HG02981 (cell line): ENCODE measurements at regions not wholly inside any gene's neighbourhood (a gene's known extent, or its start where the extent isn't known, plus 50 kb on each side); places are given as distances from the start of the nearest gene placed in this dataset.

Source experiments
- ATAC-seq: cut with Tn5 transposase; IDR thresholded peaks from one replicate; pipeline ENCODE4 v1.9.1; 2021; ENCODE audit warnings: mild to moderate bottlenecking, moderate library complexity; ENCODE audit not compliant: unreplicated experiment

DNA sequence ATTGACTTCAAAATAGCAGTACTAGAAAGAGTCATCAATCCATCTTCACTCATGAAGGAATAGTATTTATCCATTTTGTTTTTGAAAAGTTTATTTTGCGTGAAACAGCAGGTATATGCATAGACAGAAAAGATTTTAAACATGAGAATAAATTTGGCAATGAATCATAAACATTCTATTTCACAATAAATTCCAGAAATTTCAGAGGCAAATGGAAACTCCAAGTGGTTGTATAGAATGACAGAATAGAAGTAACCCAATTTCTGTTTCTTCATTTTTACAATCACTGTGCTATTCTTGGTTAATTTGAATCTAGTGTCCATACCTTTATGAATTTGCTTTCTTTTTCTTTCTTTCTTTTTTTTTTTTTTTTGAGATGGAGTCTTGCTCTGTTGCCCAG is 173.0 kb upstream of the ECI2 start:
- no peak for ATAC-seq

DNA sequence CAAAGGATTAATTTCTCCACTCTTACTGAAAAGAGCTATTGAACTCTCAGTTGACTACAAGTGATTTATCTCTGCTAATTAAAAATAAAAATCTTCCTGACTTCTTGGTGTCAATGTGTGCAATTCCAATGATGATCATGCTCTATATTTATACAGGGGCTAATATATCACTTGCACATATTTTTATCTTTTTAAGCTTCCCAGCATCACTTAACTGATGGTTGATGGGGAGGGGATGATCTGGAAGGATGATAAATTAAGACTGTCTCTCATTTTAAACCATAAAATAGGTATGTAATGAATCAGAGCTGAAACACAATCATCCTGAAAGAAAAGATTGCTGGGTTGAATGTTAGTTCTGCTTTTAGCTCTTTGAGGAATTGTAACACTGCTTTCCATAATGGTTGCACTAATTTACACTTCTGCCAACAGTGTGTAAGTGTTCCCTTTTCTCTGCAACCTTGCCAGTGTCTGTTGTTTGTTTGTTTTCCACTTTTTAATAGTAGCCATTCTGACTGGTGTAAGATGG is 169.6 kb upstream of the ECI2 start:
- no peak for ATAC-seq

DNA sequence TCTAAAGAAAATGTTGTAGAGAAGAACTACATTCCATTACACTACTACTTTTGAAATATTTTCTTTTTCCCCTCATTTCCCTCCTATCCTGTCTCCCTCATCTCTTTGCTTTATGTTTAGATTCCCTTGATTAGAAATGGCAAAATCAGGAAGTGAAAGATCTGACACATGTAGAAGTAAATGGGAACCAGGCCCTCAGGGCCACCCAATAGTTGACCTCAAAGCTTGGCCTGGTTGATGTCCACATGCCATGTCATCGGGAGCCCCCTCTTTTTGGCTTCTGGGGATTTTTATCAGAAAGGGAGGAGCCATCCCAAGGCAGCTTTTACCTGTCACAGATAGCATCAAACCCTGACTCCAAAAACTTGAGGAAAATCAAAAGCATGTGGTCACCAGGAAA is 168.3 kb upstream of the ECI2 start:
- ATAC-seq = no peak

DNA sequence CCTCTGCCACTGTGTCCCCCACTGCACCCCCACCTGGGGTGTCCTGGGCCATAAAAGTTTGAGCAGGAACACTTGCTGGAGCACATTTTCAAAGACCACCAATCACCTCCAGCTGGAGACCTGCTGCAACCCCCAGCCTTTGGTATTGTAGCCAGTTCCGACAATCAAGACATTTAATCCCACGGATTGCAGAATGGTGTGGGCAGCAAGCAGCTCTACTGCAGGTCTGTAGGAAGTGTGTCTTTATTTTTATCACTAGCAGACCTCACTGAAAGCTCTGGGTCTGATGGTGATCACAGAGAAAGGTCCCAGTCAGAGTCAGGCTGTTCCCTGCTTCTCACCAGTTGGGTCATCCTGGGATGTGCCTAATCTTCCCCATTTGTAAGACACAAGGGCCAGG is 167.1 kb upstream of the ECI2 start:
- no peak for ATAC-seq

DNA sequence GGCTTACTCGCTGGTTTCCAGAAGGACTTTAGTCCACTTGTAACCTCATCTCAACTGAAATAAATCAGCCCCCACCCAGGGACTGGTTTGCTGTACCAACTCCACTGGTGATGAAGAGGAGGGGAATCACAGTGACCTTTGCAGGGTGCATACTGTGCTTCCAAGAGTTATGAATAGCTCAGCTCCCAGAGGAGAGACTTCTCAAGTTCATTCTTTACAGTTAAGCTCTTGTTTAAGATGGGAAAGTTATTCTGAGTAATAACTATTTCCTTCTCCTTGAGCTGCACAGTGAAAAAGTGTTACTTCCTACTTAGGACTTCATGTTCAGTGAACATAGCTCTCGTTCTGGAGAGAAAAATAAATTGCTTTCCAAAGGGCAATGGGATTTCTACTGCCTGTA is 166.5 kb upstream of the ECI2 start:
- ATAC-seq = no peak

DNA sequence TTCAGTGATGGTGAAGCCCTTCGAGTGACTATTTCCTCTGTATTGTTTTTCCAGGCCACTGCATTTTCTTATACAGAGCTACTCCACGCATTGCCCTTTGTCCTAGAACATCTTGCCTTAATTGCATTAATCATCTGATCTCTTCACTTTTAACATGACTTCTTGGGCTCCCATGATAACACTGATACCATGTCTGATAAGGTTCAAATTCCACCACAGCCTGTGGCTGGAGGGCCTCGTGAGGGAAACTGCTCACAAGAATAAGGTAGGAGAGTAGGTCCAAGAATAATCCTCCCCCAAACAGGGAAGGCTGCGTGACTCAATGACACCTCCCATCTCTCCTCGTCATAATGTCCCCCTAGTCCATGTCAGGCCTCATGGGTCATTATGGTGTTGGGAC is 165.5 kb upstream of the ECI2 start:
- no peak for ATAC-seq

DNA sequence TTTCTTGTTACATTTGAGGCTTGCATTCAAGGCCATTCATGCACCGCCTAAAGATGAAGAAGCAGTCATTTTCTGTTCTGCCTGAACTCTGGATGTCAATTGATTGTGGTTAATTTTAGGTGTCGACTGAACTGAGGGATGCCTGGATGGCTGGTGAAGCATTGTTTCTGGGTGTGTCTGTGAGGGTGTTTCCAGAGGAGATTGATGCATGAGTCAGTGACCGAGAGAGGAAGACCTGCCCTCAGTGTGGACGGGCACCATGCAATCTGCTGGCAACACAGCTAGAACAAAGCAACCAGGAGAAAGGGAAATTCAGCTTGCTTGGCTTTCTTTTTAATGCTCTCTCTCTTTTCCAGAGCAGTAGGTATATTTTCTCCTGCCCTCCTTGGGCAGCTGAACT is 164.1 kb upstream of the ECI2 start:
- no peak for ATAC-seq

DNA sequence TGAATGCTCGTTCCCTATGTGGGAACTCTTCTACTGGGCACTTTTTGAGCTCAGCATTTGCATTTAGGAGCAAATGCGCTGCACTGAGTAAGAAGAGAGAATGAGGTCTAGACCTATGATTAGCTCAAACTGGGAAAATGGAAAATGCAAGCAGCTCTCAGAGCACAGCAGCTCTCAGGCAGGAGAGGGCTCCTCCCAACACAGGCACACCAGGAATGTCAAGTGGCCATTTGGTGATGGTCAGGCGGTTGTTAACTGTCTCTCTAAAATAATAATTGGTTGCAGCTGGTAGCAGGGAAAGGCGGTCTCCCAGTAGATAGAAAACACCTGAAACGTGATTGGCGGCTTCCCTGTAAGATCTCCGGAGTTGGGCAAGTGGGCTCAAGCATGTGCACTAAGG is 162.0 kb upstream of the ECI2 start:
- ATAC-seq = no peak

DNA sequence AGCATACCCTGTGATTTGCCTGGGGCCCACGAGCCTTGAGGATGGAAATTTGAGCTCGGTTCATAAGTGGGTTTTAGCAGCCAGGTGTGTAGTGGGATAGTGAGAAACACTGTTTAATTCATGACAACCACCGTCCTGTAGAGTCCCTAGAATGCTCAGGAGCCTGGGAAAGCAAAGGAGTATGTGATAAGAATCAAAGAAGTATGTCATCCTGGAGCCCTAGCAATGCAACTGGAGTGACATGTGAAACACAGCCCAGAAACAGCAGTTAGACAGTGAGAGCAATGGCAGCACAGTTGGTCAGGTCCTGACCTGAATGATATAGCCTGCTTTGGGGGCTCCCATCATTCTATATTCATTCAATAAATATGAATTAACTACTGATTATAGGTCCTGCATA is 161.2 kb upstream of the ECI2 start:
- ATAC-seq = no peak

DNA sequence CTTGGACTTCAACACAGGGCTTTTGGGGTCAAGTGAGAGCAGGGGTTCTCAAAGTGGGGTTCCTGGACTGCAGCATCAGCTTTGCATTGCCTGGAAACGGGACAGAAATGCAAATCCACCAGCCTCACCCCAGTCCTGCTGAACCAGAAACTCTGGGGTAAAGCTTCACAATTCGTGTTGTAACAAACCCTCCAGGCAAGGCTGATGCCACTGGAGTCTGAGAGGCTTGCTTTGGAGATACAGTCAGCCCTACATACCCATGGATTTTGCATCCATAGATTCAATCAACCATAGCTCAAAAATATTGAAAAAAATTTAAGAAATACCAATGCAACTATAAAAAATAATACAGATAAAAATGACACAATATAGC is 160.4 kb upstream of the ECI2 start:
- ATAC-seq = no peak

DNA sequence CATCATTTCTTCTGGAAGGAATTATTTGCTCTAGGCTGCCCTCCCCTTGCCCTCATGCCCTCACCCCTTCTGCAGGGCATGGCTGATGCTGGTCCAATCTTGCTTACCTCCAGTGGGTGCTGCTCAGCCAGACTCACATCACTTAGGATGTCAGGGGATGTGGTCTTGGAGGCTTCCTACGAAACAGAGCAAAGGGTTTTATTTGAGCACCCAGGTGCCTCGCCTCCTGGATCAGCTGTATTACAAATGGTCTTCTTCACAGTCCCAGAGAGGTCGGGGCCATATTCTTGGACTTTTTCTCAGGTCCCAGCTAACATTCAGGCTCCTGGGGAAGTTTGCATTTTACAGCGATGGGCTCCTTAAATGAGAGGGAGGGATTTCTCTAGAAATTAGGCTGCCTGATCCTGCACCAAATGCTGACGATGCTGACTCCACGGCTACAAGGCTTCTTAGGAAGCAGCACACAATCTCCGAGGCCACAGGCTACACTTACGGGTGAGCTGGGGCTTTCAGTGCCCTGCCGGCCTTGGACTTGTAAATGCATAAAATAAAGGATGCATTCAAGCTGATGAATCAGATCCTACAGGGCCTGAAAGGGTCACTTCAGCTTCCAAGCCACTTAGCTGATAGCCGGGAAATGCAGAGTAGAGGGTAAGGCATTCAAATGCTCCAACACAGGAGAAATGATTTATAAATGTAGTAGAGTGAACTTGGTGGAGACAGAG is 159.8 kb upstream of the ECI2 start:
- no peak for ATAC-seq

DNA sequence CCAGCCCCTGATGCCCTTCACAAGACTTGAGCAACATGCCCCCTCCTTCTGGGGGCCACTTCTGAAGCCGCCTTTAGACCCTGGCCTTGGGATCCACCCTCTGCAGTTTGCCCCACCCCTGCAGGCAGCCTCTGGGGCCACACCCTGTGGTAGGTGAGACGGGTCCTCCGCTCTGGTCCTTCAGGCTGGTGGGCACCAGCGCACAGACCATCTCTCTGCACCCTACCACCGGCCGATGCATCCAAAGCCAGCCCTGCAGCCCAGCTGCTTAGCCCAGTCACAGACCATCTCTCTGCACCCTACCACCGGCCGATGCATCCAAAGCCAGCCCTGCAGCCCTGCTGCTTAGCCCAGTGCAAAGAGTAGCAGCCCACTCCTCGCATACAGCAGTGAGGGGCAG is 159.3 kb upstream of the ECI2 start:
- no peak for ATAC-seq

DNA sequence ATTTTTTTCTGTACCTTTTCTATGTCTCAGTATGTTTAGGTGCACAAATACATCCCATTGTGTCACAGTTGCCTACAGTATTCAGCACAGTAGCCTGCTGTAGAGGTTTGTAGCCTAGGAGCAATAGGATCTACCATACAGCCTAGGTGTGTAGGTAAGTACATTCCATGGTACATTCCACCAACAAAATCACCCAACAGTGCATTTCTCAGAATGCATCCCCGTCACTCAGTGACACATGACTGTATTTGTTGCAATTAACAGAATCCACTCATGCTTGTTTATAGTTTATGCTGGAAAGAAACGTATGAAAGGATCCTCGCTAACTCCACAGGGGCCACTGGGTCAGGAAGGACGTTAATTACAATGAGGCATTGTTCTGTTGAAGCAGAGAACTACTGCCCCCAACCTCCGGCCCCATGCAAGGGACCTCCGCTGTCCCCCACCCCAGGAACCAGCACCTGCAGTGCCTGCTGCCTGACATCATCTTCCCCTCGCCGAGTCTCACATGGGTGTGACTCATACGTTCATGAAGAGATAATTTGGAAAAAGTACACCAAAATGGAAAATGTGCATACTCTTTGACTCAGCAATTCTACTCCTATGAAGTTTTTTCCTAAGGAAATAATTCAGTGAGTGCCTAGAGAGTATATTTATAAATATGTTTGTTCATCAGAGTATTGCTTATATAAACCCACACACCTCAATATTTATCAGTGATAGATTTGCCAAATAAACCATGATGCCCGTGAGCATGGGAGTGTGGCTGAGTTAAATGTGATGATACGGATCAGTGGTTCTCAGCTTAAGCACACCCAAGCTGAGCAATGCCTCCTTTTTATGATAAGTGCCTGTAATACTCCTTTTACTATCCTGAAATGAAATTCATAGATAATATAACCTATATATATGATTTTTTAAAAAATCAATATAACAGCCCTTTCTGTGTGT is 156.4 kb upstream of the ECI2 start:
- ATAC-seq = no peak

DNA sequence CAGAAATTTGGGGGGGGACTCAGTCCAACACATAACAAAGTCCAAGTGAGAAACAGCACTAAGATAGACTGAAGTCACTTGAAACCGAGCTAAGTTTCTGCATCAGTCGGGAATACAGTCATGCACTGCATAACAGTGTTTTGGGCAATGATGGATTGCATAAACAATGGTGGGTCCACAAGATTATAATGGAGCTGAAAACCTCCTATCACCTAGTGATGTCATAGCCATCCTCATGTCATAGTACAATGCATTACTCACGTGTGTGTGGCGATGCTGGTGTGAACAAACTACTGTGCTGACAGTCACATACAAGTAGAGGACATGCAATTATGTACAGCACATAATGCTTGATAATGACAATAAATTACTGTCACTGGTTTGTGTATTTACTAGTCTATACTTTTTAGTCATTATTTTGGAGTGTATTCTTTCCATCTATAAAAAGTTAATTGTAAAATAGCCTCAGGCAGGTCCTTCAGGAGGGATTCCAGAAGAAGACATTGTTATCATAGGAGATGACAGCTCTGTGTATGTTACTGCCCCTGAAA is 154.5 kb upstream of the ECI2 start:
- no peak for ATAC-seq

DNA sequence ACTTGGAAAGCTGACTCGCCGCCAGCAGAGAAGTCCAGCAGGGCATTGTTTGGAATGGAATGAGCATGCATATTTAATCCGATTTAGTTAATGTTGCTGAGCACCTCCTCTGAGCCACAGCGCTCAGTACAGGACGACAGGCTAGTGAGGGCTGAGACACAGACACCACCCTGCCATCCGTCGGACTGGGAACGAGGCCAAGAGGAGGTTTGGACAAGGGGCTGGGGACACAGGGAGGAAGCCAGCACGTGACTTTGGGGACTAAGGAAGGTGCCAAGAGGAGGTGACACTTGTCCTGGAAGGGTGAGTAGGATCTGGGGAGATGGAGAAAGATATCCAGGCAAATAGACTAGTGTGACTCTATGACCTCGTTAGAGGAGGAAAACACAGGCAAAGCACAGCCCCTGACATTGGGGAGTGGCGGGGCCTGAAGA is 152.5 kb upstream of the ECI2 start:
- ATAC-seq = no peak

DNA sequence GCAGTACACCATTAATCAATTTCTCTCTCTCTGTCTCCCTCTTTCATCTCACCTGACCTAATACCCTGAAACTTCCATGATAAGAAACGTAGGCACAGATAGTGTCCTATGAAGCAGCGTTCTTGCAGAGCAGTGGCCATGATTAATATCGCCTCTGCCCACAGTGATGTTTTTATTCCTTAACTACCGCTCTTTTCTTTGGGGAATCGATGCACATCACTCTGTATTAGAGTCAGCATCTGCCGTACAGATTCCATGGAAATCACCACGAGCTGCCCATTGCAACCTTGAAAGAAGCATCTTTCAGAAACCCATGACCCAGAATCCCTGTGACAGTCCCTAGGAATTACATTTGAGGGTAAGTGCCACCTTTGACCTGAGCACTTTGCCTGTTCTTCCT is 152.0 kb upstream of the ECI2 start:
- no peak for ATAC-seq

DNA sequence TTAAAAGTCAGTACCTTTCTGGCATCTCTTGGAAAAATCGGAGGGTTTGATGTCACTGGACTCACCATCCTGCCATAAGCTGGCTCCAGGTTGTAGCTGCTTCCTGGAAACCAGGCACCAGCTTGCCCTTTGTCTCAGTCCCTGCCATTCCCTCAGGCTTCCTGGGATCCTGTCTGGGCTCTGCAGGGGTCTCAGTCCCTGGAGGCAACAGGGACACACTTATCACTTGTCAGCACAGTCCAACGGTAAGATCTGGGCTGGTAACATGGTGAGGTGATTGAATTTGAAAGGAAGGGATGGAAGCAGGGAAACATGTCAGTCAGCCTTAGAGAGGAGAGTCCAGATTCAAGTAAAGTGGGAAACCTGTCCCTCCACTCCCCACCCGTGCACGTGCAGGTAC is 147.6 kb upstream of the ECI2 start:
- no peak for ATAC-seq

DNA sequence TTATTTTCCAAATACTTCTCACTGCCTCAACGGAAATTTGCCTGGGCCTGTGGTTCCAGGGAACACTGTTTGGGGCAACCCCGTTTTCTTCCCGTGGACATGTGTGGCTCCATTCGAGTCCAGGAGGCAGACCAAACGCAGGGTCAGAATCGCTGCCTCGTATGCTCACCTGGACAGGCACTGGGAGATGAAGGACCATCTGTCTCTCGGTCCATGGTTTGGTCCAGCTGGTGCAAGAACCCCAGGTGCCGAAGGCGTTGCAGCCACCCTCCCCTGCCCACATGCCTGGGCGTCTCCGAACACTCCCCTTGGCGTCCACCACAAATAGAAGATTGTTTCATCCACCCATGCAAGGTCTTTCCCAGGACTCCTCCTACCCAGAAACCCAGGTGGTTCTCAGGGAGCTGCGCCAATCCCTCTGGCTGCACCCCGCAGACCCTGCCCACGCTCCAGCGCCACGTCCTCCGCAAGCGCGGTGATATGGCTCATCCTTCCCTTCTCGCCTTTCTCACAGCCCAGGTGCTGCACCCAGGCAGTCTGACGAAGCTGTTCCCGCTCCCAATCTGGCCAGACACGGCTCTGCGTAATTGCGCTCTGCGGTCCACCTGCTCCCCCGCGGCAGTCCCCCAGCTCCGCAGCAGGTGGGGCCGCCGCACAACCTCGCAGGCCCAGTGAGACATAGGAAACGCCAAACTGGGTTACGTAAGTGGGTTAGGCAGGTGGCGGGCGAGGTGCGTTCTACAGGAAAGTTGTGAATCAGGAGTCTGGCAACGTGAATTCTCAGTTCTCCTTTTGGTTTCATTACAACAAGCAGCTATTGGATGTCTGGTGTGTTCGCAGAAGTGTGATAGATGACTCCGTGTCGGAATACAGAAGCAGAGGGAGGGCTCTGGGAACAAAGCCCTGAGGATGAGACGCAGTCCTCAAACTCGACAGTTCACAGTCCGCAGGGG is 146.2 kb upstream of the ECI2 start:
- ATAC-seq = peak; percentile 88

DNA sequence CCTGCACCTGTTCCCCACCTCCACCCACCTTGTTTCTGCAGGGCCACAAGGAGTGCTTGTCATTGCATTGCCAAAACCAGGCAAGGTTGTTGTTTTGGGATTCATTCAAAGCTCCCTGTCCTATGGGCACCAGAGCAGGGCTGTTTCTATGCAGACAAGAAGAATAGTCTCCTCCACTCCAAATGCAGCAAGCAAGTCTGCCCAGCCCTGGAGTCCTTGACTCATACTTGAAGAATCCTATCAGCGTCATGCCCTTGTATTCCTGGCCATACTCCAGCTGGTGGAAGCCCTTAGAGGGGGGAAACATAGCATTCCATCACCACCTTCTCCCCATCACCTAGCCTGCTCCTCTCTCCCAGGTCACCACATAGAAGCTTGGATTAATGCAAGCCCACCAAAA is 145.3 kb upstream of the ECI2 start:
- ATAC-seq = no peak

DNA sequence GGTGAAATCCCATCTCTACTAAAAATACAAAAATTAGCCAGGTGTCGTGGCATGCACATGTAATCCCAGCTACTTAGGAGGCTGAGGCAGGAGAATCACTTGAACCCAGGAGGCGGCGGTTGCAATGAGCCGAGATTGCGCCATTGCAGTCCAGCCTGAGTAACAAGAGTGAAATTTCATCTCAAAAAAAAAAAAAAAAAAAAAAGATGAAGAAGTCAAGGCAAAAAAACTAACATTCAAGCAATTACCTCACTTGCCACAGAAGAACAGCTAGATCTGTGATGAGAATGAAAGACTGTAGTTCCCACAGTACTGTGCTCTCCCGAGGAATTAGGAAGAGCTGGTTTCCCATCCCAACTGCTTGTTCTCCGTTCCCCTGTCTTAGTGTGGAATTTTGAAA is 144.7 kb upstream of the ECI2 start:
- ATAC-seq = no peak
